ENCODE measurements at regions not wholly inside any gene's neighbourhood (a gene's known extent, or its start where the extent isn't known, plus 50 kb on each side); places are given as distances from the start of the nearest gene placed in this dataset.

DNA sequence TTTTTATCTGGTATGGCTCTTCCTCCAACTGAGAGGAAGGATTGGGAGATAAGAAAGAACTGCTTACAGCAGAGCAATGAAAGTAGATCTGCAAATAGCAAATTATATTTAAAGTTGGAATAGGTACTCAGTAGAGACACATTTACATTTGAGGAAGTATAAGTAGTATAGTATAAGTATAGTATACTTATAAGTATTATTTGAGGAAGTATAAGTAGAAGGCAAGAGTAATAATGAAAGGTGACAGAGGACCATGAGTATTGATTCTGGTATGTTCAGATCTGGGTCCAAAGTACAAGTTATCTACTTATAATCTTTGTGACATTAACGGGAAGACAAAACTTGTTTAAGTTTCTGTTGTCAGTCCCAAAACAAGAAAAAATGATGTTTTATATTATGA lies 527.6 kb upstream of the SORCS1 start:
- Mint-ChIP-seq H3K4me1 (no peaks in the 10 kb centered on the region), H3K4me3 (no peak overlapping the region), H3K27me3 (no peaks in the 10 kb centered on the region), H3K36me3 (no peaks in the 10 kb centered on the region), H3K27ac (no peak overlapping the region), H3K9me3 (peaks cover 4% of the 10 kb centered on the region)
- no peak for DNase-seq

DNA sequence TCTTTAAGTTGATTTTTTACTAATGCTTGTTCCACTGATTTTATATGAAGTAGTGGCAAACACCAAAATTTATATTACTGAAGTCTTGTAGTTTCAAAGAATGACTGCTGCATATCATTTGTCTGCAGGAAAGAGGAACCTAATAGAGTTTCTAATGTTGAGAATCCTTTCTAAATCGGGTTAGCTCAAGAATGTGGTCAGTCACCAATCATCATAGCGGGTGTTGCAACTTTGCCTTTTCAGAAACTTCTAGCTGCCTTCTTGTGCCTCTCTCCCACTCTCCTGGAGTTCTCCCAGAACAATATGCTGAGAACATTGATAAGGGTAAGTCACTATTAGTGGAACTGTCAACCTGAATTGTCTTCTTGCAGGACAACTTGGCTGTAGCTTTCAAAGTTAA lies 524.8 kb upstream of the SORCS1 start:
- DNase-seq, result no peak
- Mint-ChIP-seq H3K9me3 (peaks cover 8% of the 10 kb centered on the region), H3K27me3 (no peaks in the 10 kb centered on the region), H3K27ac (no peak overlapping the region), H3K4me1 (no peaks in the 10 kb centered on the region), H3K36me3 (no peaks in the 10 kb centered on the region), H3K4me3 (no peak overlapping the region)

DNA sequence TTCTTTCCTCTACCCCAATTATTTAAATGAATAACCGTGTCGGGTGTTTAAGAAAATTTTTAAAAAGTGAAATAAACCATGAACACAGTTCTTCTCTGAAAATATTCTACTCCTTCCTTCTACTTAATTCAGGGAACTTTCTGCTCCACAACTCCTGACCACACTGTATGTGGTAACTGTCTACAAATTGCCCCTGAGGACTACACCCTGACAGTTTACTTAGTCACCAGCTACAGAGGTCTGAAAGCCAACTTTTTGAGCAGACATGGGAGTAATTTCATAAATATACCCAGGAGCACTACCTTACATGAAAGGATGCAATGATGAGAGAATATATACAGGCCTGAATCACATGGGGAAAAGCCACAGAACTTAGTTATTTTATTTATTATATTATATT lies 523.2 kb upstream of the SORCS1 start:
- Mint-ChIP-seq H3K27ac (no peak overlapping the region), H3K9me3 (peaks cover 9% of the 10 kb centered on the region), H3K4me1 (no peaks in the 10 kb centered on the region), H3K36me3 (no peaks in the 10 kb centered on the region), H3K27me3 (no peaks in the 10 kb centered on the region), H3K4me3 (no peak overlapping the region)
- no peak for DNase-seq

DNA sequence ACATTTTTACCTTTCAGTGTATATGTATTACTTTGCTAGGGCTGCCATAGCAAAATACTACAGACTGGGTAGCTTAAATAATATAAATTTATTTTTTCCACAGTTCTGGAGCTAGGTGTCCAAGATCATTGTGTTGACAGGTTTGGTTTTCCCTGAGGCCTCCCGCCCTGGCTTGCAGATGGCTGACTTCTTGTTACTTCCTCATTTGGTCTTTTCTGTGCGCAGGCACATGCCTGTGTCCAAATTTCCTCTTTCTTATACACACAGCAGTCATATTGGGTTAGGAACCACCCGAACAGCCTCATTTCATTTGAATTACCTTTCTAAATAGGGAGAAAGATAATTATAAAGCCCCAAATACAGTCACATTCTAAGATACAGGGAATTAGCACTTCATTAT lies 521.6 kb upstream of the SORCS1 start:
- Mint-ChIP-seq H3K9me3 (peaks cover 11% of the 10 kb centered on the region), H3K27me3 (no peaks in the 10 kb centered on the region), H3K36me3 (no peaks in the 10 kb centered on the region), H3K27ac (no peak overlapping the region), H3K4me3 (no peak overlapping the region), H3K4me1 (no peaks in the 10 kb centered on the region)
- DNase-seq, result no peak

DNA sequence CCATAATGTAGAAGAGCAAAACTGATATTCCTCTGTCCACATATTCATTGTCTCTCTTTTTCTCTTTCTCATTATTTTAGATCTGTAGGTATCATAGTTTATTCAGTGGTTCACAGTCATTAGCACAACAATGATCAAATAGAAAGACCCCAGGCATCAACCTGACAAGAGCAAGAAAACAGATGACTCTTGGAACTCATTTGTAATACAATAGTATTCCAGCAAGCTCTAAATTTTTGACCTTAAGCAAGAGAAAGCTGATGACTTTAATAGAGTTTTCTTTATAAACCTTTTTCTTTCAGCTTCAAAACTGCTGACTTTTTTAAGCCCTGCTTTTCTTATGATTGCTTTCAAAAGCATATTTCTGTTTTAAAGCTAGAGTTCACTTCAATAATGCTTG lies 507.5 kb upstream of the SORCS1 start:
- Mint-ChIP-seq H3K36me3 (no peaks in the 10 kb centered on the region), H3K27me3 (no peaks in the 10 kb centered on the region), H3K4me3 (no peak overlapping the region), H3K9me3 (no peaks in the 10 kb centered on the region), H3K27ac (no peak overlapping the region), H3K4me1 (no peaks in the 10 kb centered on the region)
- no peak for DNase-seq

DNA sequence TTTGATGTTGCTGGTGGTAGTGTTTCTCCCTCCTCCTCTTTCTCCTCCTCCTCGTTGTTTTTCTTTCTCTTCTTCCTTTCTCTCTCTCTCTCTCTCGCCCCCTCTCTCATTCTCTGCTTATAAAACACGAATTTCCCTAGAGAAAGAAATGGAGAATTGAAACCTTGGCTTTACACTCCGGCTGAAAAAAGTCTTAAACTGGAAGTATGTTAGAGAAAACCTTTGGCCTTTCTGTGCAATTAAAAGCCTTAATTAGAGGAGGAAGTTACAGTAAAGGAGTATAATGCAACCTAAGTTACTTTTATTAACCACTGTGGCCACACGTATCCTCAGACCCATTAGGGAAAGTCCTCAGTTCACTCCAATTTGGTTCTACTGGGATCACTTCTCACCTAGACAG lies 501.7 kb upstream of the SORCS1 start:
- DNase-seq, result no peak
- no peaks in the 10 kb centered on the region for H3K27me3 Mint-ChIP-seq
- H3K36me3 Mint-ChIP-seq, result no peaks in the 10 kb centered on the region
- no peaks in the 10 kb centered on the region for H3K4me1 Mint-ChIP-seq
- H3K9me3 Mint-ChIP-seq, result no peaks in the 10 kb centered on the region
- no peak overlapping the region for H3K27ac Mint-ChIP-seq
- no peak overlapping the region for H3K4me3 Mint-ChIP-seq

DNA sequence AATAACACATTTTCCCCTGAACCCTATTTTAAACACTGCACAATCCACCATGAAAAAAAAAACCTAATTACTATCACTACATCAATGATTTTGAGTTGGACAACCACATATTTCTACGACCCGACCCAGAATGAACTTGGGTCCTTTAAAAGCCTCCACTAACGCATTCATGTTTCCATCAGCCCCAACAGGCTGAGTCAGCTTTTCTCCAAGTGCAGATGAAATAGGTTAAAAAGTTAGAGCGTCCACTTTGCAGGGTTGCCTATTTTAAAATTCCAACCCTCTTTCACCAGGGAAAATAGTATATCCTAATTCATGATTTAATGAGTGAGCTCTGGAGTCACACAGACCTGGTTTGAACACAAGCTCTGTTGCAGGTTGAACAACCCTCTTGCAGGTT lies 501.0 kb upstream of the SORCS1 start:
- DNase-seq, result no peak
- Mint-ChIP-seq H3K27me3 (no peaks in the 10 kb centered on the region), H3K27ac (no peak overlapping the region), H3K36me3 (no peaks in the 10 kb centered on the region), H3K4me1 (no peaks in the 10 kb centered on the region), H3K9me3 (no peaks in the 10 kb centered on the region), H3K4me3 (no peak overlapping the region)

DNA sequence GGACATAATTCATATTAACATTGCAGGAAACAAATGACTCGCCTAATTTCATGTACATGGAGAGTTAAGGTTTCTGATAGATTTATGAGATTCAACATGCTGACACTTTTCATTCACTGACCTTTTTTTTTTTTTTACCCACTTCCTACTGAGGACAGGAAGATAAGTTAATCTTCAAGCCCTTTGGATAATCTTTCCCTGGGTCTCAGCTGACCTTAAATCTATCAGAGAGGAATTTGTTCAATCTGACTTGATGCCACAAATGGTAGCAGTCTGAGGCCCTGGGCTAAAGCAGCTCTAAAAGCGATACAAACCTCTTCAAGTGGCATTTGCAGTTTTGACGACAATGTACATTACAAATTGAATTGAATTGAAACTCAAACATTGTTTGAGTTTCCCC lies 493.3 kb upstream of the SORCS1 start:
- H3K4me1 Mint-ChIP-seq, result peaks cover 2% of the 10 kb centered on the region
- H3K9me3 Mint-ChIP-seq, result peaks cover 1% of the 10 kb centered on the region
- no peak overlapping the region for H3K4me3 Mint-ChIP-seq
- DNase-seq, result no peak
- H3K36me3 Mint-ChIP-seq, result no peaks in the 10 kb centered on the region
- no peak overlapping the region for H3K27ac Mint-ChIP-seq
- no peaks in the 10 kb centered on the region for H3K27me3 Mint-ChIP-seq

DNA sequence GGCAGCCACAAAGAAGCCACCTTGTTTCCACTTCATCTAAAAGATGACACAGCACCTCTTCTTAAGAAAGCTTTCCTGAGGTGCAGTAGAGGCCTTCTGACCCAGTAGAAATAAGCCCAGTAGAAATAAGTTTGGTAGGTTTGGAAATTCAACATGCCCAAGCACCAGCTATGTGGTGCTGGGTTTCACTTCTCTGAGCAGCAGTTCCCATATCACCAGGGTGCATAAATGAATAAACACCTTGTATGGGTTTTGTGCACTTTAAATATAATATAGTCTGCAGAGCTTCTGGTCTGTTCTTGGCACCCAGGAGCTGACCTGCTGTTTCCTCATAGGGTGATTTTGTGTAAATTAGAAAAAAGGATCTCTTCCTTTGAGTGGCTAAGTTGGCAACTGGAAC lies 492.4 kb upstream of the SORCS1 start:
- Mint-ChIP-seq H3K4me3 (no peak overlapping the region), H3K9me3 (peaks cover 1% of the 10 kb centered on the region), H3K36me3 (no peaks in the 10 kb centered on the region), H3K27ac (no peak overlapping the region), H3K4me1 (peaks cover 2% of the 10 kb centered on the region), H3K27me3 (no peaks in the 10 kb centered on the region)
- DNase-seq, result no peak

DNA sequence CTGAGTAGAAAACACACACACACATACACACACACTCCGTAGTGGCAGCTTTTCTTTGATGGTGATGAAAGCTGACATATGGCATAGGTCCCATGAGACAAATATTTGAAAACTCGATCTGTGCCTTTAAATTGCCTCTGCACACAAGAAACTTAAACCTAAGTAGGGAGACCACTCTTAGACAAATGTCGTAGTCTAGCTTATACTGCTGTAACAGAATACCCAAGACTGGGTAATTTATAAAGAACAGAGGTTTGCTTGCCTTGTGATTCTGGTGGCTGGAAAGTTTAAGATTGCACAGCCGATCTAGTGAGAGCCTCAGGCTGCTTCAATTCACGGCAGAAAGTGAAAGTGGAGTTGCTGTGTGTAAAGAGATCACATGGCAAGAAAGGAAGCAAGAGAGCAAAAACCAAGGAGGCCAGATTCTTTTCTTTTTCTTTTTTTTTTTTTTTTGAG lies 489.4 kb upstream of the SORCS1 start:
- Mint-ChIP-seq H3K9me3 (no peaks in the 10 kb centered on the region), H3K36me3 (no peaks in the 10 kb centered on the region), H3K4me1 (peaks cover 2% of the 10 kb centered on the region), H3K27me3 (no peaks in the 10 kb centered on the region), H3K27ac (no peak overlapping the region), H3K4me3 (peak overlapping the region; percentile 16)
- DNase-seq, result no peak

DNA sequence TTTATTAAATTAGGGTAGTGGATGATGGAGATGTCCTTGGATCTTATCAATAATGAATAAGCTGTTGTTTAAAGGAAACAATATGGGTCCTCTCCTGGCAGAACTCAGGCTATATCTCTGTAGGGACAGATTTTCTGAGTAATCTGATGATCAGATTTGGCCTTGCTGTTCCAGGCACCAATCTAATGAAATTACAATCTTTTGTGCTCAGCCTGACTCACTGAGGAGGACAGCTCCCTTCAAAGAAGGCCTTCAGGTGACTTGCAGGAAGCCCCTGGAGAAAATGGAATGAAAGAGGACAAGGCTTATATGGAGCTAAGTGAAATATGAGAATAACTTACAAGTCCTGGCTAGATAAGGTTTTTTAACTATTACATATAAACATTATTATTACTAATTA lies 486.4 kb upstream of the SORCS1 start:
- H3K9me3 Mint-ChIP-seq, result no peaks in the 10 kb centered on the region
- H3K36me3 Mint-ChIP-seq, result no peaks in the 10 kb centered on the region
- H3K4me3 Mint-ChIP-seq, result no peak overlapping the region
- peaks cover 2% of the 10 kb centered on the region for H3K4me1 Mint-ChIP-seq
- no peaks in the 10 kb centered on the region for H3K27me3 Mint-ChIP-seq
- DNase-seq, result no peak
- H3K27ac Mint-ChIP-seq, result no peak overlapping the region

DNA sequence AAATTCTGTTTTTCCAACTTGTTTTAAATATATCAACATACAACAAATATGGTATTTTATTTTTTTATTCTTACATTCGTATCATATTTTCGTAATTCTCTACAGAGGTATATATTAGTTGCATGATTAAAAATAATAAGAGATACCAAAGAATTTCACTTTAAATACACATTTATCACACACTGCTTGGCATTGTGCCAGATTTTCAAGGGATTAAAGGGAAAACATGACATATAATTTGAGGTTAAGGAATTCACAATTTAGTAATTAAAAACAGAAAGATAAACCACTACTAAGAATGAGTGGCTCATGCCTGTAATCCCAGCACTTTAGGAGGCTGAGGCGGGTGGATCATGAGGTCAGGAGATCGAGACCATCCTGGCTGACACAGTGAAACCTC lies 484.7 kb upstream of the SORCS1 start:
- H3K9me3 Mint-ChIP-seq, result no peaks in the 10 kb centered on the region

DNA sequence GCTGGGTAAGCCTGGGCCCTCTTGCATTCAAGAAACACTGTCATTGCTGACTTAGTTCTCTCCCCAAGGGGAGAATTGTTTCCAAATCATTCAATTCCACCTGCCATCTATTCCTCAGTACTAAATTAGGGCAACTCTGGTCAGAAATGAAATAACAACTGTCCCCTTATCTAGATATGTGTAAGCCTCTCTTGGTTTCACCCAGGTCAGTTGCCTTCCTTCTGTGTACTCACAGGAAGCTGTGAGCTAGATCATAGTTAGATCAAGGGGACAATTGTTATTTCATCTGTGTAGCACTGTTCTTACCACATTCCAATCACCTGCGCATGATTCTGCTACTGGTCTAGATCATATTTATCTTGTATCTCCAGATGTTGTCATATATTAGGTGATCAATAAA lies 483.0 kb upstream of the SORCS1 start:
- no peaks in the 10 kb centered on the region for H3K27me3 Mint-ChIP-seq
- no peaks in the 10 kb centered on the region for H3K36me3 Mint-ChIP-seq
- no peak for DNase-seq
- no peaks in the 10 kb centered on the region for H3K4me1 Mint-ChIP-seq
- no peaks in the 10 kb centered on the region for H3K9me3 Mint-ChIP-seq
- H3K27ac Mint-ChIP-seq, result no peak overlapping the region
- H3K4me3 Mint-ChIP-seq, result no peak overlapping the region

More for the DNA sequence above, 484.7 kb upstream of the SORCS1 start:
- H3K4me1 Mint-ChIP-seq, result peaks cover 1% of the 10 kb centered on the region
- no peak overlapping the region for H3K4me3 Mint-ChIP-seq
- no peaks in the 10 kb centered on the region for H3K36me3 Mint-ChIP-seq
- H3K27ac Mint-ChIP-seq, result no peak overlapping the region
- DNase-seq, result no peak
- H3K27me3 Mint-ChIP-seq, result no peaks in the 10 kb centered on the region

DNA sequence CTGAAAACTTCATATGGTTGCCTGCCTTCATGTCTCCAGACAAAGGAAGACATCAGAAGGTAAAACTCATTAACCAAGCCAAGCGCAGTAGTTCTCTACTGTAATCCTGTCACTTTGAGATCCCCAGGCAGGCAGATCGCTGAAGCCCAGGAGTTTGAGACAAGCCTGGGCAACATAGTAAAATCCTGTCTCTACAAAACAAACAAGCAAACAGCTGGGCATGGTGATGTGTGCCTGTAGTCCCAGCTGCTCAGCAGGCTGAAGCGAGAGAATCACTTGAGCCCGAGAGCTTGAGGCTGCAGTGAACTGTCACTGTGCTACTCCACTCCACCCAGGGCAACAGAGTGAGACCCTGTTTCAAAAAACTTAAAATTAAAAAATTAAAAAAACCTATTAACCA lies 467.4 kb upstream of the SORCS1 start:
- Mint-ChIP-seq H3K27ac (no peak overlapping the region), H3K4me1 (no peaks in the 10 kb centered on the region), H3K27me3 (no peaks in the 10 kb centered on the region)

DNA sequence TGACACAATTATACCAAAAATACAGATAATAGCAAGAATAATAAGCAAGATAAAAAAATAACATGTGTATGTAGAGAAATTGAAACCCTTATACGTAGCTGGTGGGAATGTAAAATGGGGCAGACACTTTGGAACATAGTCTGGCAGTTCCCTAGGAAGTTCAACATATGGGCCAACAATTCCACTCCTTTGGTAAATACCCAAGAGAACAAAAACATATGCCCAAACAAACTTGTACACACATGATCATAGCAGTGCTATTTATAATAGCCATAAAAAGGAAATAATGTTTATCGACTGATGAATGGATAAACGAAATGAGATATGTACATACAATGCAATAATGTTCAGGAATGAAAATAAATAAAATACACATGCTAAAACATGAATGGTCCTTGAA lies 462.4 kb upstream of the SORCS1 start:
- H3K36me3 Mint-ChIP-seq, result no peaks in the 10 kb centered on the region
- H3K4me1 Mint-ChIP-seq, result no peaks in the 10 kb centered on the region
- H3K4me3 Mint-ChIP-seq, result no peak overlapping the region
- H3K9me3 Mint-ChIP-seq, result peaks cover 4% of the 10 kb centered on the region
- no peak overlapping the region for H3K27ac Mint-ChIP-seq
- no peak for DNase-seq
- no peaks in the 10 kb centered on the region for H3K27me3 Mint-ChIP-seq

More for the DNA sequence above, 467.4 kb upstream of the SORCS1 start:
- H3K9me3 Mint-ChIP-seq, result no peaks in the 10 kb centered on the region
- no peak overlapping the region for H3K4me3 Mint-ChIP-seq
- no peaks in the 10 kb centered on the region for H3K36me3 Mint-ChIP-seq
- no peak for DNase-seq

DNA sequence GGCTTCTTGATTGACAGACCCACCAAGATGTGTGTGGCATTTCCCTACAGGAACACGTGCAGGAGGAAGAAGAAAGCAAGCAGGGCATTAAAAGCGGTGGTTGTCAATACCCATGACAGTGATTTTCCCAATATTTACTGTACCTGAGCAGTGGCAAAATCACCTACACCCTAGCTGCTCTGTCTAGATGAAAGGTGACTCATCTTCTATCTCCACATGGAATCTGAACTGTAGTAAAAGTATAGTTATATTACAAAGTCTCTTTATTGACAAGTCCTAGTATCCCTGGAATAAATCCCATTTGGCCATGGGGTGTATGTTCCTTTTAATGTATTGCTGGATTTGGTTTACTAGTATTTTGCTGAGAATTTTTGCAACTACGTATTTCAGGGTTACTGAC lies 458.8 kb upstream of the SORCS1 start:
- H3K4me1 Mint-ChIP-seq, result no peaks in the 10 kb centered on the region
- peaks cover 7% of the 10 kb centered on the region for H3K9me3 Mint-ChIP-seq
- no peak overlapping the region for H3K27ac Mint-ChIP-seq
- no peak overlapping the region for H3K4me3 Mint-ChIP-seq
- DNase-seq, result no peak
- H3K27me3 Mint-ChIP-seq, result no peaks in the 10 kb centered on the region
- no peaks in the 10 kb centered on the region for H3K36me3 Mint-ChIP-seq

DNA sequence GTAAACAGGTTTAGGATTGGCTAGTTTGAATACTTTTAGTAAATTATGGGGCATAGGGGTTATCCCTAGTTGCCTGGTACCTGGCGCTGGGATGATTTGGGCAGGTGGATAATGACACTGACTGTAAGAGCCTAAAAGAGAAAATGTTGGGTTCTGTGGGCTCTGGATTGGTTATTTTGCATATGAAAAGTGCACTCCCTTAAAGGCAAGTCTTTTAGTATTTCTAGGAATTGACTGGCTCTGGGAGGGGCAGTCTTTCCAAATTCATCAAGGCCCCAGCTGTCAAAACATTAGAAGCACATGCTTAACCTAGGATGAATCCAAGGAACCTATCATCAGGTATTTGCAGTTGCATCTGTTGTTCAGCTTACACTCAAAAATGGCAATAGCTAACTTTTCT lies 454.6 kb upstream of the SORCS1 start:
- Mint-ChIP-seq H3K9me3 (peaks cover 5% of the 10 kb centered on the region), H3K36me3 (no peaks in the 10 kb centered on the region), H3K4me1 (no peaks in the 10 kb centered on the region), H3K27me3 (no peaks in the 10 kb centered on the region), H3K27ac (no peak overlapping the region), H3K4me3 (no peak overlapping the region)
- DNase-seq, result no peak

Measured in activated naive CD8-positive, alpha-beta T cell treated with anti-CD3 and anti-CD28 coated beads for 36 hours (primary cell).